Tibial artery (tissue), 4 donors: ENCODE measurements at regions not wholly inside any gene's neighbourhood (a gene's known extent, or its start where the extent isn't known, plus 50 kb on each side); places are given as distances from the start of the nearest gene placed in this dataset.

Experiments
- DNase-seq, 2 donors: peaks; one replicate each; pipeline ENCODE4 v3.0.0-alpha.2; 2019
- H3K27ac ChIP-seq, 2 donors: fragments of 200-600 bp; sonication (generic) in 1 of 2; 1 replicate in 1 of 2; 2 replicates in 1 of 2; pipeline ENCODE4 v1.5.1; 2018 to 2019; ENCODE audit warnings: mild to moderate bottlenecking in 1 of 2
- H3K27me3 ChIP-seq, 2 donors: fragments of 200-600 bp; sonication (generic) in 1 of 2; one replicate each; pipeline versions ENCODE4 v1.5.1 to v1.6.0; 2016 to 2019
- H3K36me3 ChIP-seq, 3 donors: fragments of 200-600 bp; sonication (generic) in 2 of 3; one replicate each; pipeline ENCODE4 v1.5.1; 2016 to 2019; ENCODE audit warnings: mild to moderate bottlenecking in 2 of 3
- H3K4me1 ChIP-seq, 4 donors: fragments of 200-600 bp; sonication (generic) in 2 of 4; 1 replicate in 3 of 4; 2 replicates in 1 of 4; pipeline ENCODE4 v1.5.1; 2016 to 2019
- H3K4me3 ChIP-seq, 2 donors: fragments of 200-600 bp; sonication (generic) in 1 of 2; 1 replicate in 1 of 2; 2 replicates in 1 of 2; pipeline ENCODE4 v1.5.1; 2018 to 2019; ENCODE audit warnings: mild to moderate bottlenecking in 2 of 2
- H3K9me3 ChIP-seq, 3 donors: fragments of 200-600 bp; sonication (generic) in 1 of 3; one replicate each; pipeline ENCODE4 v1.5.1; 2016 to 2019
- CTCF ChIP-seq, 2 experiments: fragments of 200-600 bp in 1 of 2; fragments of 450-650 bp in 1 of 2; IDR thresholded peaks; one replicate each; pipeline ENCODE4 v1.5.1; 2017 to 2019; ENCODE audit warnings: antibody characterized with exemption in 2 of 2, mild to moderate bottlenecking in 1 of 2, moderate library complexity in 1 of 2
- intact Hi-C: fragments of 100-400 bp; cut with DNase I; formaldehyde crosslinking; loops from one replicate; pipeline ENCODE4 v1.15.0; 2023; ENCODE audit warnings: low total_unique reads

GRCh38 chr6:14720411-14721102 is 525.3 kb upstream of the JARID2 start:
- no peak for TF ChIP-seq CTCF (IDR thresholded peaks at IDR 0.05)
- Histone ChIP-seq H3K4me3 (no peak overlapping the region), H3K4me1 (no peaks in the 10 kb centered on the region), H3K27me3 (no peaks in the 10 kb centered on the region), H3K36me3 (no peaks in the 10 kb centered on the region), H3K9me3 (no peaks in the 10 kb centered on the region), H3K27ac (no peak overlapping the region)
- no peak for DNase-seq
- intact Hi-C loops, result no loop called here

GRCh38 chr6:14721103-14721758 is 524.6 kb upstream of the JARID2 start:
- Histone ChIP-seq H3K36me3 (no peaks in the 10 kb centered on the region), H3K9me3 (no peaks in the 10 kb centered on the region), H3K4me1 (no peaks in the 10 kb centered on the region), H3K27me3 (no peaks in the 10 kb centered on the region), H3K4me3 (no peak overlapping the region), H3K27ac (no peak overlapping the region)
- DNase-seq, result no peak
- TF ChIP-seq CTCF (IDR thresholded peaks at IDR 0.05), result no peak
- intact Hi-C loops, result no loop called here

- no peak for DNase-seq
- Histone ChIP-seq H3K36me3 (no peaks in the 10 kb centered on the region), H3K4me3 (no peak overlapping the region), H3K9me3 (no peaks in the 10 kb centered on the region), H3K27ac (no peak overlapping the region), H3K27me3 (no peaks in the 10 kb centered on the region), H3K4me1 (no peaks in the 10 kb centered on the region)
- intact Hi-C loops, result no loop called here
- no peak for TF ChIP-seq CTCF (IDR thresholded peaks at IDR 0.05)
These were observed 523.8 kb upstream of the JARID2 start for GRCh38 chr6:14722001-14722562.

- H3K4me3 ChIP-seq, result no peak overlapping the region
- DNase-seq, result no peak
- intact Hi-C loops, result no loop called here
- no peak for TF ChIP-seq CTCF (IDR thresholded peaks at IDR 0.05)
- H3K27me3 ChIP-seq, result no peaks in the 10 kb centered on the region
- H3K4me1 ChIP-seq, result no peaks in the 10 kb centered on the region
- no peaks in the 10 kb centered on the region for H3K36me3 ChIP-seq
- no peak overlapping the region for H3K27ac ChIP-seq
- H3K9me3 ChIP-seq, result no peaks in the 10 kb centered on the region
These were observed 523.2 kb upstream of the JARID2 start for GRCh38 chr6:14722704-14723103.

GRCh38 chr6:14723535-14724086 is 522.3 kb upstream of the JARID2 start:
- H3K9me3 ChIP-seq, result no peaks in the 10 kb centered on the region
- intact Hi-C loops, result no loop called here
- TF ChIP-seq CTCF (IDR thresholded peaks at IDR 0.05), result no peak
- no peaks in the 10 kb centered on the region for H3K36me3 ChIP-seq
- H3K27me3 ChIP-seq, result no peaks in the 10 kb centered on the region
- no peak overlapping the region for H3K4me3 ChIP-seq
- no peaks in the 10 kb centered on the region for H3K4me1 ChIP-seq
- no peak overlapping the region for H3K27ac ChIP-seq
- no peak for DNase-seq
